ENCODE measurements at regions not wholly inside any gene's neighbourhood (a gene's known extent, or its start where the extent isn't known, plus 50 kb on each side); places are given as distances from the start of the nearest gene placed in this dataset.
A peak's percentile ranks its signal among the peaks of the same experiment; 100 is the strongest.
"Not testable (repeated sequence)": the region's sequence is repeated elsewhere in the genome, so short reads cannot be mapped to it uniquely, and the experiment has no call there.

DNA sequence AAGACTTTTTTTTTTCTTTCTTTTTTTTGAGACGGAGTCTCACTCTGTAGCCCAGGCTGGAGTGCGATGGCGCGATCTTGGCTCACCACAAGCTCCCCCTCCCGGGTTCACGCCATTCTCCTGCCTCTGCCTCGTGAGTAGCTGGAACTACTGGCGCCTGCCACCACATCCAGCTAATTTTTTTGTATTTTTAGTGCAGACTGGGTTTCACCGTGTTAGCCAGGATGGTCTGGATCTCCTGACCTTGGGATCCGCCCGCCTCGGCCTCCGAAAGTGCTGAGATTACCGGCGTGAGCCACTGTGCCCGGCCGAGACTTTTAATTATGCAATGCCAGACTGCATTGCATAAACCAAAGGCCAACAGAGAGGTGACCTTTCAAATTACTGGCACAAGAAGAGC lies 62.6 kb upstream of the GOLGA8Q start:
- CTCF ChIA-PET; intact Hi-C loops (cut with micrococcal nuclease; ENCODE audit: unreplicated experiment); H3K27me3 ChIP-seq (replicated peaks in 1 of 2; ENCODE audit: control insufficient read depth in 2 of 2, insufficient read depth in 2 of 2, low read length in 1 of 2); H3K79me2 ChIP-seq (ENCODE audit: control insufficient read depth, insufficient read depth, low read length); FAIRE-seq; H2AFZ ChIP-seq (ENCODE audit: control insufficient read depth, low read depth, low read length); BruUV-seq (replicated peaks); H3K36me3 ChIP-seq (ENCODE audit: control insufficient read depth in 2 of 2, insufficient read depth in 2 of 2, low read length in 1 of 2); POLR2A ChIA-PET; H3K9me3 ChIP-seq (replicated peaks; ENCODE audit: control insufficient read depth, insufficient read depth, low read length); H3K4me3 ChIP-seq; H3K27ac ChIP-seq (ENCODE audit: control insufficient read depth, insufficient read depth); H4K20me1 ChIP-seq (ENCODE audit: control insufficient read depth, insufficient read depth); H3K9ac ChIP-seq (ENCODE audit: control insufficient read depth, insufficient read depth, low read length); RAD21 ChIA-PET (ENCODE audit: unreplicated experiment); H3K4me2 ChIP-seq (ENCODE audit: control insufficient read depth, insufficient read depth); H3K4me1 ChIP-seq (ENCODE audit: control insufficient read depth, insufficient read depth, low read length); SMC1A ChIA-PET (ENCODE audit: uncharacterized antibody, unreplicated experiment); ATAC-seq; in situ Hi-C loops (cut with MboI); DNase-seq (ENCODE audit: low read depth, low spot score): not testable (repeated sequence)
- WGBS (ENCODE audit: insufficient coverage, insufficient replicate concordance, low lambda C conversion rate, missing lambda C conversion rate): 95% methylated on average over 9 of the region's 17 CpGs

DNA sequence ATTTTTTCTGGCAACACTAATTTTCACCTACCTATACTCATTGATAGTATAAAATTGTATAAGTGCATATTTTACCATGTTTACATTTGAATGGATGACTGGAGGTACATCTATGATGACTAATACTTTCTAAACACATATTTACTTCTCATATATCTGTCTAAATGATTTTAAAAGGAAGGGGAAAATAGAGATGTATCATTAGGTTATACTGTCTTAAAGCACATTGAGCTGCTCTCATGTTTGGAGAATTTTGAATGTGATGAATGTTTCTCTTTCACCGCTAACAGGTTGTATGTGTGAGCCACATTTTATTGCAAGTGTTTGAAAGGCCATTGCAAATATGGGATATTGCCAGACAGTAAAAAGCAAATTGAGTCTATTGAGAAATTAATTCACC lies 61.5 kb upstream of the GOLGA8Q start:
- BruUV-seq (replicated peaks); POLR2A ChIA-PET; ATAC-seq; in situ Hi-C loops (cut with MboI); H3K4me3 ChIP-seq; H3K27me3 ChIP-seq (replicated peaks in 1 of 2; ENCODE audit: control insufficient read depth in 2 of 2, insufficient read depth in 2 of 2, low read length in 1 of 2); H3K36me3 ChIP-seq (ENCODE audit: control insufficient read depth in 2 of 2, insufficient read depth in 2 of 2, low read length in 1 of 2); H2AFZ ChIP-seq (ENCODE audit: control insufficient read depth, low read depth, low read length); H4K20me1 ChIP-seq (ENCODE audit: control insufficient read depth, insufficient read depth); H3K4me1 ChIP-seq (ENCODE audit: control insufficient read depth, insufficient read depth, low read length); H3K79me2 ChIP-seq (ENCODE audit: control insufficient read depth, insufficient read depth, low read length); intact Hi-C loops (cut with micrococcal nuclease; ENCODE audit: unreplicated experiment); RAD21 ChIA-PET (ENCODE audit: unreplicated experiment); FAIRE-seq; H3K9ac ChIP-seq (ENCODE audit: control insufficient read depth, insufficient read depth, low read length); H3K9me3 ChIP-seq (replicated peaks; ENCODE audit: control insufficient read depth, insufficient read depth, low read length); CTCF ChIA-PET; DNase-seq (ENCODE audit: low read depth, low spot score); H3K27ac ChIP-seq (ENCODE audit: control insufficient read depth, insufficient read depth); SMC1A ChIA-PET (ENCODE audit: uncharacterized antibody, unreplicated experiment); H3K4me2 ChIP-seq (ENCODE audit: control insufficient read depth, insufficient read depth): not testable (repeated sequence)
- 100% methylated on average over 1 of the region's 1 CpG for WGBS (ENCODE audit: insufficient coverage, insufficient replicate concordance, low lambda C conversion rate, missing lambda C conversion rate)

DNA sequence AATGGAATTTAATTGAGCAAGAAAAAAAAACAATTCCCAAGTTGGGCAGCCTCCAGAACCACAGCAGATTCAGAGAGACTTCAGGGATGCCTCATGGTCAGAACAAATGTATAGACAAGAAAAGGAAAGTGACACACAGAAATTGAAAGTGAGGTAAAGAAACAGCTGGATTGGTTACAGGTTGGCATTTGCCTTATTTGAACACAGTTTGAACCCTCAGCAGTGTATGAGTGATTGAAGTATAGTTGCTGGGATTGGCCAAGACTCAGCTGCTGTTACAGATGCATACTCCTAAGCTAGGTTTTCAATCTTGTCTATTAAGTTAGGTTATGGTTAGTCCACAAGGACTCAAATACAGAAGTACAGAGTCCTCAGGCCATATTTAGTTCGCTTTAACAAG lies 57.9 kb upstream of the GOLGA8Q start:
- H3K4me2 ChIP-seq (ENCODE audit: control insufficient read depth, insufficient read depth); H3K9ac ChIP-seq (ENCODE audit: control insufficient read depth, insufficient read depth, low read length); intact Hi-C loops (cut with micrococcal nuclease; ENCODE audit: unreplicated experiment); SMC1A ChIA-PET (ENCODE audit: uncharacterized antibody, unreplicated experiment); POLR2A ChIA-PET; in situ Hi-C loops (cut with MboI); H3K27me3 ChIP-seq (replicated peaks in 1 of 2; ENCODE audit: control insufficient read depth in 2 of 2, insufficient read depth in 2 of 2, low read length in 1 of 2); BruUV-seq (replicated peaks); DNase-seq (ENCODE audit: low read depth, low spot score); FAIRE-seq; H3K4me1 ChIP-seq (ENCODE audit: control insufficient read depth, insufficient read depth, low read length); H3K4me3 ChIP-seq; H3K79me2 ChIP-seq (ENCODE audit: control insufficient read depth, insufficient read depth, low read length); CTCF ChIA-PET; RAD21 ChIA-PET (ENCODE audit: unreplicated experiment); H3K27ac ChIP-seq (ENCODE audit: control insufficient read depth, insufficient read depth); H3K9me3 ChIP-seq (replicated peaks; ENCODE audit: control insufficient read depth, insufficient read depth, low read length); H4K20me1 ChIP-seq (ENCODE audit: control insufficient read depth, insufficient read depth); H3K36me3 ChIP-seq (ENCODE audit: control insufficient read depth in 2 of 2, insufficient read depth in 2 of 2, low read length in 1 of 2); H2AFZ ChIP-seq (ENCODE audit: control insufficient read depth, low read depth, low read length): not testable (repeated sequence)
- no CpG with 5 or more reads among the region's 1 CpG for whole genome bisulfite sequencing (ENCODE audit: insufficient coverage, insufficient replicate concordance, low lambda C conversion rate, missing lambda C conversion rate)
- peak; percentile 41; the same call in 2 of the 3 replicates for ATAC-seq

DNA sequence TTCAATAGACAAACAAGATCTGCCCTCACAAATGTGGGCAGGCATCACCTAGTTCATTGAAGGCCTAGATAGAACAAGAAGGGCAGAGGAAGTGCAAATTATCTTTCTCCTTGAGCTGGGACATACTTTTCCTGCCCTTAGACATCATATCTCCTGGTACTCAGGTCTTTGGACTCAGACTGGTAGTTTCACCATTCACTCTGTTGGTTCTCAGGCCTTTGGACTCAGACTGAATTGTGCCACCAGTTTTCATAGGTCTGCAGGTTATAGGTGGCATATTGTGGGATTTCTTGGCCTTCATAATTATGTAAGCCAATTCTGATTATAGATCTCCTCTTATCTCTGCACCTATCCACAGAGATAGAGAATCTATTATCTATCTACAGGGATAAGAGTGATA lies 54.6 kb upstream of the GOLGA8Q start:
- ATAC-seq; H3K9ac ChIP-seq (ENCODE audit: control insufficient read depth, insufficient read depth, low read length); SMC1A ChIA-PET (ENCODE audit: uncharacterized antibody, unreplicated experiment); intact Hi-C loops (cut with micrococcal nuclease; ENCODE audit: unreplicated experiment); H3K4me3 ChIP-seq; POLR2A ChIA-PET; H4K20me1 ChIP-seq (ENCODE audit: control insufficient read depth, insufficient read depth); RAD21 ChIA-PET (ENCODE audit: unreplicated experiment); FAIRE-seq; H3K4me2 ChIP-seq (ENCODE audit: control insufficient read depth, insufficient read depth); H3K27me3 ChIP-seq (replicated peaks in 1 of 2; ENCODE audit: control insufficient read depth in 2 of 2, insufficient read depth in 2 of 2, low read length in 1 of 2); H2AFZ ChIP-seq (ENCODE audit: control insufficient read depth, low read depth, low read length); BruUV-seq (replicated peaks); DNase-seq (ENCODE audit: low read depth, low spot score); H3K4me1 ChIP-seq (ENCODE audit: control insufficient read depth, insufficient read depth, low read length); H3K36me3 ChIP-seq (ENCODE audit: control insufficient read depth in 2 of 2, insufficient read depth in 2 of 2, low read length in 1 of 2); H3K79me2 ChIP-seq (ENCODE audit: control insufficient read depth, insufficient read depth, low read length); CTCF ChIA-PET; H3K9me3 ChIP-seq (replicated peaks; ENCODE audit: control insufficient read depth, insufficient read depth, low read length); H3K27ac ChIP-seq (ENCODE audit: control insufficient read depth, insufficient read depth); in situ Hi-C loops (cut with MboI): not testable (repeated sequence)

All from GM12878 (cell line).